H9 (cell line): ENCODE measurements at regions not wholly inside any gene's neighbourhood (a gene's known extent, or its start where the extent isn't known, plus 50 kb on each side); places are given as distances from the start of the nearest gene placed in this dataset.

Experiments used
- DNase-seq: peaks from one replicate; pipeline ENCODE4 v3.0.0-alpha.2; 2017
- H2AFZ ChIP-seq: one replicate; pipeline ENCODE4 v1.6.1; 2013; ENCODE audit warnings: mild to moderate bottlenecking, low read length, control low read depth, moderate library complexity
- H2AK5ac ChIP-seq: 2 replicates; pipeline ENCODE4 v1.6.1; 2013; ENCODE audit warnings: low read length, control low read depth, mixed read lengths; ENCODE audit not compliant: insufficient read length
- H2BK120ac ChIP-seq: one replicate; pipeline ENCODE4 v1.6.1; 2013; ENCODE audit warnings: low read depth, mild to moderate bottlenecking, low read length, control low read depth, inconsistent platforms; ENCODE audit not compliant: poor library complexity, severe bottlenecking
- H2BK12ac ChIP-seq: 2 replicates; pipeline ENCODE4 v1.6.1; 2013; ENCODE audit warnings: low read length, control low read depth, mixed read lengths, low read depth; ENCODE audit not compliant: insufficient read length
- H2BK15ac ChIP-seq: 2 replicates; pipeline ENCODE4 v1.6.1; 2013; ENCODE audit warnings: low read depth, low read length, control low read depth
- H2BK20ac ChIP-seq: one replicate; pipeline ENCODE4 v1.6.1; 2013; ENCODE audit warnings: low read depth, mild to moderate bottlenecking, low read length, control low read depth, inconsistent platforms; ENCODE audit not compliant: poor library complexity, severe bottlenecking
- H2BK5ac ChIP-seq: 2 replicates; pipeline ENCODE4 v1.6.1; 2013; ENCODE audit warnings: low read length, control low read depth, mixed read lengths; ENCODE audit not compliant: insufficient read length
- H3K14ac ChIP-seq: 2 replicates; pipeline ENCODE4 v1.6.1; 2013; ENCODE audit warnings: low read length, control low read depth; ENCODE audit not compliant: insufficient read depth
- H3K18ac ChIP-seq: 2 replicates; pipeline ENCODE4 v1.6.1; 2013; ENCODE audit warnings: low read depth, mild to moderate bottlenecking, mixed read lengths, low read length, control low read depth; ENCODE audit not compliant: insufficient read length
- H3K23ac ChIP-seq: 2 replicates; pipeline ENCODE4 v1.6.1; 2013; ENCODE audit warnings: low read length, control low read depth, mixed read lengths, low read depth; ENCODE audit not compliant: insufficient read length
- H3K23me2 ChIP-seq: 2 replicates; pipeline ENCODE4 v1.6.1; 2013; ENCODE audit warnings: low read depth, mild to moderate bottlenecking, mixed read lengths, low read length, control low read depth; ENCODE audit not compliant: insufficient read length, poor library complexity, severe bottlenecking
- H3K27ac ChIP-seq: 2 replicates; pipeline ENCODE4 v1.5.1; 2013; ENCODE audit warnings: low read length, control low read depth, mixed read lengths, low read depth; ENCODE audit not compliant: insufficient read length
- H3K27me3 ChIP-seq: 2 replicates; pipeline ENCODE4 v1.6.1; 2013; ENCODE audit warnings: low read length, control low read depth, inconsistent platforms; ENCODE audit not compliant: insufficient read depth
- H3K4ac ChIP-seq: 2 replicates; pipeline ENCODE4 v1.6.1; 2013; ENCODE audit warnings: low read depth, mild to moderate bottlenecking, control low read depth, inconsistent platforms, low read length, moderate library complexity
- H3K4me1 ChIP-seq: 2 replicates; pipeline ENCODE4 v1.6.1; 2013; ENCODE audit warnings: low read length, control low read depth, inconsistent platforms; ENCODE audit not compliant: insufficient read depth
- H3K4me2 ChIP-seq: 2 replicates; pipeline ENCODE4 v1.6.1; 2013; ENCODE audit warnings: low read length, control low read depth, mixed read lengths; ENCODE audit not compliant: insufficient read length, insufficient read depth
- H3K56ac ChIP-seq: 2 replicates; pipeline ENCODE4 v1.6.1; 2013; ENCODE audit warnings: low read depth, mild to moderate bottlenecking, mixed read lengths, low read length, control low read depth; ENCODE audit not compliant: insufficient read length
- H3K79me1 ChIP-seq: 2 replicates; pipeline ENCODE4 v1.6.1; 2013; ENCODE audit warnings: low read depth, mild to moderate bottlenecking, moderate library complexity, low read length, control low read depth, inconsistent platforms; ENCODE audit not compliant: insufficient read depth, poor library complexity, severe bottlenecking
- H3K79me2 ChIP-seq: 2 replicates; pipeline ENCODE4 v1.6.1; 2013; ENCODE audit warnings: low read length, control low read depth, inconsistent platforms; ENCODE audit not compliant: insufficient read depth
- H3K9ac ChIP-seq: 2 replicates; pipeline ENCODE4 v1.6.1; 2013; ENCODE audit warnings: low read length, control low read depth, mixed read lengths; ENCODE audit not compliant: insufficient read length; ENCODE audit errors: extremely low read depth
- H3K9me3 ChIP-seq: one replicate; pipeline ENCODE4 v1.6.1; 2013; ENCODE audit warnings: low read depth, low read length, inconsistent platforms; ENCODE audit not compliant: control insufficient read depth
- H3T11ph ChIP-seq: one replicate; pipeline ENCODE4 v1.6.1; 2013; ENCODE audit warnings: mild to moderate bottlenecking, low read length, control low read depth, inconsistent platforms
- H4K20me1 ChIP-seq: one replicate; pipeline ENCODE4 v1.6.1; 2013; ENCODE audit not compliant: control insufficient read depth, insufficient read length, insufficient read depth
- H4K5ac ChIP-seq: 2 replicates; pipeline ENCODE4 v1.6.1; 2013; ENCODE audit warnings: low read depth, mild to moderate bottlenecking, mixed read lengths, low read length, control low read depth; ENCODE audit not compliant: insufficient read length
- H4K8ac ChIP-seq: replicated peaks from 2 replicates; pipeline ENCODE4 v1.6.1; 2013; ENCODE audit warnings: low read length, control low read depth, mixed read lengths, low read depth; ENCODE audit not compliant: insufficient read length
- H4K91ac ChIP-seq: 2 replicates; pipeline ENCODE4 v1.6.1; 2013; ENCODE audit warnings: low read depth, mild to moderate bottlenecking, moderate library complexity, mixed read lengths, low read length, control low read depth; ENCODE audit not compliant: insufficient read length
- H3K27ac Mint-ChIP-seq, 3 experiments: 2 replicates in 2 of 3; 3 replicates in 1 of 3; pipeline ENCODE4 v1.8.0; 2020 to 2021; ENCODE audit warnings: mixed read lengths in 3 of 3, mild to moderate bottlenecking in 1 of 3, moderate library complexity in 1 of 3
- H3K27me3 Mint-ChIP-seq: 2 replicates; pipeline ENCODE4 v1.8.0; 2021; ENCODE audit warnings: low read depth, mild to moderate bottlenecking, moderate library complexity, mixed read lengths
- H3K36me3 Mint-ChIP-seq, 3 experiments: 2 replicates in 2 of 3; 3 replicates in 1 of 3; pipeline ENCODE4 v1.8.0; 2020 to 2021; ENCODE audit warnings: low read depth in 3 of 3, mixed read lengths in 3 of 3; ENCODE audit not compliant: insufficient read depth in 1 of 3
- H3K4me1 Mint-ChIP-seq, 2 experiments: 2 replicates each; pipeline ENCODE4 v1.8.0; 2020; ENCODE audit warnings: mixed read lengths in 2 of 2
- H3K4me3 Mint-ChIP-seq, 2 experiments: 2 replicates in 1 of 2; 3 replicates in 1 of 2; pipeline ENCODE4 v1.8.0; 2020 to 2021; ENCODE audit warnings: mild to moderate bottlenecking in 2 of 2, mixed read lengths in 2 of 2, moderate library complexity in 1 of 2
- H3K9me3 Mint-ChIP-seq, 2 experiments: 2 replicates in 1 of 2; 3 replicates in 1 of 2; pipeline ENCODE4 v1.8.0; 2020; ENCODE audit warnings: mild to moderate bottlenecking in 2 of 2, mixed read lengths in 2 of 2, moderate library complexity in 1 of 2
- CTCF ChIP-seq: fragments of 200-600 bp; sonication (generic); conservative IDR thresholded peaks from 3 replicates; pipeline ENCODE4 v1.8.0; 2021; ENCODE audit warnings: antibody characterized with exemption, mild to moderate bottlenecking
- WGBS: extraction: QIAGEN DNeasy Blood & Tissue Kit; methylation state at CpG from one replicate; pipeline ENCODE4 v1.1.7; 2013; ENCODE audit warnings: missing lambda C conversion rate, low lambda C conversion rate, mixed read lengths; ENCODE audit not compliant: insufficient read length; ENCODE audit errors: extremely low coverage; 5-methylcytosine and 5-hydroxymethylcytosine counted together

GRCh38 chr3:96027718-96028117 lies 786.7 kb upstream of the EPHA6 start:
- H2AK5ac ChIP-seq = no peak overlapping the region
- Mint-ChIP-seq H3K4me3 (no peak overlapping the region), H3K4me1 (no peaks in the 10 kb centered on the region; a peak in 1 of 4 replicates), H3K27ac (no peak overlapping the region), H3K36me3 (no peaks in the 10 kb centered on the region), H3K27me3 (no peaks in the 10 kb centered on the region), H3K9me3 (no peaks in the 10 kb centered on the region)
- H2BK12ac ChIP-seq = no peak overlapping the region
- H3K4ac ChIP-seq = no peak overlapping the region
- H4K91ac ChIP-seq = no peak overlapping the region
- H3K18ac ChIP-seq = no peak overlapping the region
- no peak overlapping the region for H2BK5ac ChIP-seq
- no peak overlapping the region for H2BK20ac ChIP-seq
- no peaks in the 10 kb centered on the region for H3K9me3 ChIP-seq
- TF ChIP-seq CTCF = no peak
- no peak overlapping the region for H4K8ac ChIP-seq
- H3K79me2 ChIP-seq = no peaks in the 10 kb centered on the region
- no peak overlapping the region for H2AFZ ChIP-seq
- H2BK15ac ChIP-seq = no peak overlapping the region
- no peaks in the 10 kb centered on the region for H3K27me3 ChIP-seq
- no peak overlapping the region for H3T11ph ChIP-seq
- no peak overlapping the region for H3K27ac ChIP-seq
- no CpG with 5 or more reads among the region's 2 CpGs for WGBS
- H3K4me2 ChIP-seq = no peak overlapping the region
- no peak overlapping the region for H3K14ac ChIP-seq
- H4K5ac ChIP-seq = no peak overlapping the region
- no peak for DNase-seq
- no peak overlapping the region for H3K56ac ChIP-seq
- H3K9ac ChIP-seq = no peak overlapping the region
- no peaks in the 10 kb centered on the region for H3K79me1 ChIP-seq
- no peaks in the 10 kb centered on the region for H3K23me2 ChIP-seq
- H4K20me1 ChIP-seq = no peaks in the 10 kb centered on the region
- no peak overlapping the region for H3K23ac ChIP-seq
- H2BK120ac ChIP-seq = no peak overlapping the region
- no peaks in the 10 kb centered on the region for H3K4me1 ChIP-seq
